Bronchial epithelial cell (primary cell): ENCODE measurements at regions not wholly inside any gene's neighbourhood (a gene's known extent, or its start where the extent isn't known, plus 50 kb on each side); places are given as distances from the start of the nearest gene placed in this dataset.
"Not testable (repeated sequence)": the region's sequence is repeated elsewhere in the genome, so short reads cannot be mapped to it uniquely, and the experiment has no call there.

Source experiments
- DNase-seq: peaks from one replicate; pipeline ENCODE4 v3.0.0-alpha.2; 2010; ENCODE audit warnings: low read depth
- FAIRE-seq: peaks from 2 replicates; lab custom pipeline; 2011; peaks lifted over from hg19 to GRCh38; lab: Jason Lieb, UNC
- H3K27me3 ChIP-seq: 2 replicates; pipeline ENCODE4 v1.5.1; 2011; ENCODE audit warnings: low read length; ENCODE audit not compliant: control insufficient read depth, insufficient read depth
- H3K36me3 ChIP-seq: 2 replicates; pipeline ENCODE4 v1.5.1; 2011; ENCODE audit warnings: low read length; ENCODE audit not compliant: control insufficient read depth, insufficient read depth
- H3K4me3 ChIP-seq: 2 replicates; pipeline ENCODE4 v1.5.1; 2011; ENCODE audit warnings: mild to moderate bottlenecking, low read depth, low read length, control low read depth
- TF ChIP-seq, protein P1 (sequence below): IDR thresholded peaks from 2 replicates; pipeline ENCODE4 v1.5.1; 2011; ENCODE audit warnings: mild to moderate bottlenecking, moderate library complexity, low read length, control low read depth, inconsistent platforms; ENCODE audit not compliant: insufficient read depth, severe bottlenecking

- peak; percentile 18 for FAIRE-seq
- DNase-seq = no peak
- no peak overlapping the region for H3K4me3 ChIP-seq
- no peaks in the 10 kb centered on the region for H3K27me3 ChIP-seq
- TF ChIP-seq, protein P1, sequence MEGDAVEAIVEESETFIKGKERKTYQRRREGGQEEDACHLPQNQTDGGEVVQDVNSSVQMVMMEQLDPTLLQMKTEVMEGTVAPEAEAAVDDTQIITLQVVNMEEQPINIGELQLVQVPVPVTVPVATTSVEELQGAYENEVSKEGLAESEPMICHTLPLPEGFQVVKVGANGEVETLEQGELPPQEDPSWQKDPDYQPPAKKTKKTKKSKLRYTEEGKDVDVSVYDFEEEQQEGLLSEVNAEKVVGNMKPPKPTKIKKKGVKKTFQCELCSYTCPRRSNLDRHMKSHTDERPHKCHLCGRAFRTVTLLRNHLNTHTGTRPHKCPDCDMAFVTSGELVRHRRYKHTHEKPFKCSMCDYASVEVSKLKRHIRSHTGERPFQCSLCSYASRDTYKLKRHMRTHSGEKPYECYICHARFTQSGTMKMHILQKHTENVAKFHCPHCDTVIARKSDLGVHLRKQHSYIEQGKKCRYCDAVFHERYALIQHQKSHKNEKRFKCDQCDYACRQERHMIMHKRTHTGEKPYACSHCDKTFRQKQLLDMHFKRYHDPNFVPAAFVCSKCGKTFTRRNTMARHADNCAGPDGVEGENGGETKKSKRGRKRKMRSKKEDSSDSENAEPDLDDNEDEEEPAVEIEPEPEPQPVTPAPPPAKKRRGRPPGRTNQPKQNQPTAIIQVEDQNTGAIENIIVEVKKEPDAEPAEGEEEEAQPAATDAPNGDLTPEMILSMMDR = no peak
- H3K36me3 ChIP-seq = no peaks in the 10 kb centered on the region
Measured at GRCh38 chr13:28607187-28607955, 51.6 kb upstream of the POMP start.

GRCh38 chr13:28606466-28606865 is 52.5 kb upstream of the POMP start:
- H3K36me3 ChIP-seq = no peaks in the 10 kb centered on the region
- no peak overlapping the region for H3K4me3 ChIP-seq
- TF ChIP-seq, protein P1 = no peak
- H3K27me3 ChIP-seq = no peaks in the 10 kb centered on the region
- DNase-seq (no peak), FAIRE-seq (no peak)

- H3K36me3 ChIP-seq, H3K4me3 ChIP-seq, FAIRE-seq, H3K27me3 ChIP-seq, DNase-seq: not testable (repeated sequence)
Measured at GRCh38 chr13:28605147-28605546, 53.8 kb upstream of the POMP start.

GRCh38 chr13:28603043-28603664 is 55.8 kb upstream of the POMP start:
- no peak for DNase-seq
- FAIRE-seq = no peak
- Histone ChIP-seq H3K27me3 (no peaks in the 10 kb centered on the region), H3K36me3 (no peaks in the 10 kb centered on the region), H3K4me3 (no peak overlapping the region)
- TF ChIP-seq, protein P1 = no peak

DNA sequence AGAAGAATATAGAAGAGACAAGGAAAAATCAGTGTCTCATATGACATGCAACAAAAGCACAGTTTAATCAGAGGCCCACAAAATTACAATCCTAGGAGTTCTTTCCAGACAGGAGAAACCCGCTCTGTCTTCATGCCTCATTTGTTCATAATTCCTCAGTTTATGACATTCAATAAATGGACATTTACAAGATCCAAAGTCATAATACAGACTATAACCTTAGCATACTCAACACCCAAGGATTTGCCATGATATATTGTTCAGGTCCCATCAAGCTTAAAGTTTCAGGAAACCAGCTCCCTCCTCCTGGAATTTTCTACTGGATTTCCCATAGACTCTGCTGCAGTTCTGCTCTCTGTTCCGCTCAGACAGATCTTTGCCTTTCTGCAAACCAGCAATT is 56.4 kb upstream of the POMP start:
- Histone ChIP-seq H3K36me3 (no peaks in the 10 kb centered on the region), H3K4me3 (no peak overlapping the region), H3K27me3 (no peaks in the 10 kb centered on the region)
- no peak for FAIRE-seq
- TF ChIP-seq, protein P1 = no peak
- no peak for DNase-seq

- Histone ChIP-seq H3K36me3 (no peaks in the 10 kb centered on the region), H3K27me3 (no peaks in the 10 kb centered on the region), H3K4me3 (no peak overlapping the region)
- TF ChIP-seq, protein P1 = no peak
- FAIRE-seq (no peak), DNase-seq (no peak)
Measured at GRCh38 chr13:28601581-28601980, 57.3 kb upstream of the POMP start.
